HEK293 (cell line): ENCODE measurements at regions not wholly inside any gene's neighbourhood (a gene's known extent, or its start where the extent isn't known, plus 50 kb on each side); places are given as distances from the start of the nearest gene placed in this dataset.

ENCODE experiments used
- GLI4 ChIP-seq: fragments of 450-650 bp; formaldehyde crosslinking; IDR thresholded peaks from 2 replicates; pipeline ENCODE4 v1.5.1; 2016; ENCODE audit warnings: missing biosample characterization, missing genetic modification characterization
- KLF8 ChIP-seq: fragments of 450-650 bp; formaldehyde crosslinking; IDR thresholded peaks from 2 replicates; pipeline ENCODE4 v1.5.1; 2016; ENCODE audit warnings: missing biosample characterization, missing genetic modification characterization
- ZEB2 ChIP-seq: fragments of 450-650 bp; formaldehyde crosslinking; IDR thresholded peaks from 2 replicates; pipeline ENCODE4 v1.5.1; 2016; ENCODE audit warnings: missing biosample characterization, missing genetic modification characterization
- ZFP41 ChIP-seq: fragments of 450-650 bp; formaldehyde crosslinking; IDR thresholded peaks from 2 replicates; pipeline ENCODE4 v1.5.1; 2016; ENCODE audit warnings: missing biosample characterization, missing genetic modification characterization, borderline replicate concordance
- ZNF133 ChIP-seq: fragments of 450-650 bp; formaldehyde crosslinking; IDR thresholded peaks from 2 replicates; pipeline ENCODE4 v1.5.1; 2016; ENCODE audit warnings: missing biosample characterization, missing genetic modification characterization
- ZNF311 ChIP-seq: fragments of 450-650 bp; formaldehyde crosslinking; IDR thresholded peaks from 2 replicates; pipeline ENCODE4 v1.5.1; 2017; ENCODE audit warnings: missing biosample characterization, missing genetic modification characterization, borderline replicate concordance
- ZNF416 ChIP-seq: fragments of 450-650 bp; formaldehyde crosslinking; IDR thresholded peaks from 2 replicates; pipeline ENCODE4 v1.5.1; 2016; ENCODE audit warnings: missing biosample characterization, missing genetic modification characterization
- TF ChIP-seq, protein P1 (sequence below): fragments of 450-650 bp; formaldehyde crosslinking; IDR thresholded peaks from 2 replicates; pipeline ENCODE4 v1.5.1; 2016; ENCODE audit warnings: missing biosample characterization, missing genetic modification characterization

DNA sequence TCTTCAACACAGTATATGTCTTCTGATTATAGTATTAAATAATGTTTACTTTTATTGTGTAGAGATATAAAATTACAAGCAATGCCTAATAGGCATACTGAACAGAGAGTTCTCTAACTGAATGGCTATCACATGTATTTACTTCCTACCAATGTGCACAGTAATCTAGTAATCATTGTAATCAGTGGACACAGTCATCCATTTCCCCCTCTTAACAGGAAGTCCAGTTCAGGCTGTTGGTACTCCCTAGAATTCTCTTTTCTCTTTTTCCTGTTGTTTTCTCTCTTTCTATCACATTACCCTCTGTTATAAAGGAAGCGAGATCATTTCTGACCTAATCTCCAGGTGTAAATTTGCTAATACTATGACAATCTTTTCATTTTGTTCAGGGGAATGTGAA lies 172.5 kb downstream of the HTR1B start:
- TF ChIP-seq GLI4 = no peak
- TF ChIP-seq ZNF133 (tag by site-specific recombination) = no peak
- TF ChIP-seq, protein P1, sequence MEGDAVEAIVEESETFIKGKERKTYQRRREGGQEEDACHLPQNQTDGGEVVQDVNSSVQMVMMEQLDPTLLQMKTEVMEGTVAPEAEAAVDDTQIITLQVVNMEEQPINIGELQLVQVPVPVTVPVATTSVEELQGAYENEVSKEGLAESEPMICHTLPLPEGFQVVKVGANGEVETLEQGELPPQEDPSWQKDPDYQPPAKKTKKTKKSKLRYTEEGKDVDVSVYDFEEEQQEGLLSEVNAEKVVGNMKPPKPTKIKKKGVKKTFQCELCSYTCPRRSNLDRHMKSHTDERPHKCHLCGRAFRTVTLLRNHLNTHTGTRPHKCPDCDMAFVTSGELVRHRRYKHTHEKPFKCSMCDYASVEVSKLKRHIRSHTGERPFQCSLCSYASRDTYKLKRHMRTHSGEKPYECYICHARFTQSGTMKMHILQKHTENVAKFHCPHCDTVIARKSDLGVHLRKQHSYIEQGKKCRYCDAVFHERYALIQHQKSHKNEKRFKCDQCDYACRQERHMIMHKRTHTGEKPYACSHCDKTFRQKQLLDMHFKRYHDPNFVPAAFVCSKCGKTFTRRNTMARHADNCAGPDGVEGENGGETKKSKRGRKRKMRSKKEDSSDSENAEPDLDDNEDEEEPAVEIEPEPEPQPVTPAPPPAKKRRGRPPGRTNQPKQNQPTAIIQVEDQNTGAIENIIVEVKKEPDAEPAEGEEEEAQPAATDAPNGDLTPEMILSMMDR (tag by site-specific recombination) = no peak
- no peak for TF ChIP-seq KLF8 (tag by site-specific recombination)
- TF ChIP-seq ZFP41 (tag by site-specific recombination) = no peak
- TF ChIP-seq ZNF416 (tag by site-specific recombination) = no peak
- TF ChIP-seq ZEB2 (tag by site-specific recombination) = no peak
- no peak for TF ChIP-seq ZNF311
